ENCODE measurements at regions not wholly inside any gene's neighbourhood (a gene's known extent, or its start where the extent isn't known, plus 50 kb on each side); places are given as distances from the start of the nearest gene placed in this dataset.
"Not testable (repeated sequence)": the region's sequence is repeated elsewhere in the genome, so short reads cannot be mapped to it uniquely, and the experiment has no call there.

GRCh38 chr21:25531538-25532250, 75.6 kb downstream of the MRPL39 start:
- in situ Hi-C loops (cut with MboI; ENCODE audit: low sequenced_read_pairs); H3K9me3 ChIP-seq; H3K36me3 ChIP-seq (replicated peaks); H3K4me1 ChIP-seq; DNase-seq (ENCODE audit: low spot score in 2 of 2); H3K27me3 ChIP-seq (ENCODE audit: low read depth); H3K4me3 ChIP-seq: not testable (repeated sequence)

GRCh38 chr21:25528515-25528914, 78.8 kb downstream of the MRPL39 start:
- Histone ChIP-seq H3K27me3 (ENCODE audit: low read depth) (no peaks in the 10 kb centered on the region), H3K9me3 (no peaks in the 10 kb centered on the region), H3K4me3 (no peak overlapping the region), H3K4me1 (no peaks in the 10 kb centered on the region), H3K36me3 (replicated peaks) (no peaks in the 10 kb centered on the region)
- no peak for DNase-seq (ENCODE audit: low spot score in 2 of 2)
- in situ Hi-C loops (cut with MboI; ENCODE audit: low sequenced_read_pairs): no loop called here

DNA sequence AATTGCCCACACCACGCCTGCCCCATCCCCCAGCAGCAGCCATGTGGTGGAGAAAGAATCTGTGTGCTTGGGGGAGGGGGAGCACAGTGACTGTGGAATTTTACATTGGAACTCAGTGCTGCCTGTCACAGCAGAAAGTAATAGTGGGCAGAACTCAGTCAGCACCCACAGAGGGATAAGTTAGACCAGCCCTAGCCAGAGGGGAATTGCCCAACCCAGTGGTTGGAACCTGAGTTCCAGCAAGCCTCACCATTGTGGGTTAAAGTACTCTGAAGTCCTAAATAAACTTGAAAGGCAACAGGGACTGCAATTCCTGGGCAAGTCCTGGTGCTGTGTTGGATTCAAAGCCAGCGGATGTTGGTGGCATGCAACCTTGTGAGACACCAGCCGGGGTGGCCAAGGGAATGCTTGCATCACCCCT, 88.8 kb downstream of the MRPL39 start:
- Histone ChIP-seq H3K4me1 (no peaks in the 10 kb centered on the region), H3K36me3 (replicated peaks) (no peaks in the 10 kb centered on the region), H3K4me3 (no peak overlapping the region), H3K9me3 (no peaks in the 10 kb centered on the region), H3K27me3 (ENCODE audit: low read depth) (no peaks in the 10 kb centered on the region)
- no peak for DNase-seq (ENCODE audit: low spot score in 2 of 2)
- in situ Hi-C loops (cut with MboI; ENCODE audit: low sequenced_read_pairs): no loop called here

DNA sequence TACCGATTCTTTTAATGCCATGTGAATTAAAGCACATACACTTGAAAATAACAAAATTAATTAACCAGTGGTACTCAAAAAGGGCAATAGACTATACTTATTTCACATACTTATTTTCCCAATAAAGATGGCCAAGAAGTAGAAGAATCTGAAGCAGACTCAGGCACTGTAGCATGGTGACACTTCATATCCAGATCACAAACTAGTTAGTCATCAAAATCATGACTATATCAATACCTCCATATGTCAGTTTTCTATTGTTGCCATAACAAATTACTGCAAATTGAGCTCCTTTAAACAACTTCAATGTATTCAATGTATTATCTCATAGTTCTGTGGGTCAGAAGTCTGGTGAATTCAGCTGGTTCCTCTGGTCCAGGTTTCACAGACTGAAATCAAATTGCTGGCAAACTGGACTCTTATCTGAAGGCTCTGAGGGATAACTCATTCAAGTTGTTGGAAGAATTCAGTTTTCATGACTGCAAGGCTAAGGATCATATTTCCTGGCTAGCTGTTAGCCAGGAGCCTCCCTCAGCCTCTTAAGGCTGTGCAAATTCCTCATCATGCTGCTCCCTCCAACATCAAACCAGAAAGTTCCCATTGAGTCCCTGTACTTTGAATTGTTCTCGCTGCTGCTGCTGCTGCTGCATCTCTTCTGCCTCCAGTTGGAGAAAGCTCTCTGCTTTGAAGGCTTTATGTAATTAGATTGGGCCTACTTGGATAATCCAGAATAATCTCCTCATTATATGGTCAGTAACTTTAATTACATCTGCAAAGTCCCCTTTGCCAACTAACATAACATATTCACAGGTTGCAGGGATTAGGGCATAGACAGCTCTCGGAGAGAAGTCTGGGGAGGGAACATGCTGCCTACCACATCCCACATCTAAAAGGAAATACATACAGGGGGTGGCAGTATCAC, 91.5 kb downstream of the MRPL39 start:
- Histone ChIP-seq H3K4me1 (no peaks in the 10 kb centered on the region), H3K4me3 (no peak overlapping the region), H3K27me3 (ENCODE audit: low read depth) (no peaks in the 10 kb centered on the region), H3K9me3 (no peaks in the 10 kb centered on the region), H3K36me3 (replicated peaks) (no peaks in the 10 kb centered on the region)
- in situ Hi-C loops (cut with MboI; ENCODE audit: low sequenced_read_pairs): no loop called here
- no peak for DNase-seq (ENCODE audit: low spot score in 2 of 2)

DNA sequence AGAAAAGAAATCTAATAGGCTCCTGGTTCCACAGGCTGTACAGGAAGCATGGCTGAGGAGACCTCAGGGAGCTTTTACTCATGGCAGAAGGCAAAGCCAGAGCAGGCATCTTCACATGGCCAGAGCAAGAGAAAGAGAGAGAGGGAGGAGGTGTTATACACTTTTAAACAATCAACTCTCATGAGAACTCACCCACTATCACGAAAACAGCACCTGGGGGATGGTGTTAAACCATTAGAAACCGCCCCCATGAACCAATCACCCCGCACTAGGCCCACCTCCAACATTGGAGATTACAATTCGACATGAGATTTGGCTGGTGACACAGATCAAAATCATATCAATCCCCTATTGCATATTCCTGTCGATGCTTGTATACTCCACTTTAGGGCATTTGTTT, 93.5 kb downstream of the MRPL39 start:
- H3K36me3 ChIP-seq (replicated peaks): no peaks in the 10 kb centered on the region
- no peak for DNase-seq (ENCODE audit: low spot score in 2 of 2)
- no peaks in the 10 kb centered on the region for H3K9me3 ChIP-seq
- H3K27me3 ChIP-seq (ENCODE audit: low read depth): no peaks in the 10 kb centered on the region
- H3K4me3 ChIP-seq: no peak overlapping the region
- H3K4me1 ChIP-seq: no peaks in the 10 kb centered on the region
- in situ Hi-C loops (cut with MboI; ENCODE audit: low sequenced_read_pairs): no loop called here

DNA sequence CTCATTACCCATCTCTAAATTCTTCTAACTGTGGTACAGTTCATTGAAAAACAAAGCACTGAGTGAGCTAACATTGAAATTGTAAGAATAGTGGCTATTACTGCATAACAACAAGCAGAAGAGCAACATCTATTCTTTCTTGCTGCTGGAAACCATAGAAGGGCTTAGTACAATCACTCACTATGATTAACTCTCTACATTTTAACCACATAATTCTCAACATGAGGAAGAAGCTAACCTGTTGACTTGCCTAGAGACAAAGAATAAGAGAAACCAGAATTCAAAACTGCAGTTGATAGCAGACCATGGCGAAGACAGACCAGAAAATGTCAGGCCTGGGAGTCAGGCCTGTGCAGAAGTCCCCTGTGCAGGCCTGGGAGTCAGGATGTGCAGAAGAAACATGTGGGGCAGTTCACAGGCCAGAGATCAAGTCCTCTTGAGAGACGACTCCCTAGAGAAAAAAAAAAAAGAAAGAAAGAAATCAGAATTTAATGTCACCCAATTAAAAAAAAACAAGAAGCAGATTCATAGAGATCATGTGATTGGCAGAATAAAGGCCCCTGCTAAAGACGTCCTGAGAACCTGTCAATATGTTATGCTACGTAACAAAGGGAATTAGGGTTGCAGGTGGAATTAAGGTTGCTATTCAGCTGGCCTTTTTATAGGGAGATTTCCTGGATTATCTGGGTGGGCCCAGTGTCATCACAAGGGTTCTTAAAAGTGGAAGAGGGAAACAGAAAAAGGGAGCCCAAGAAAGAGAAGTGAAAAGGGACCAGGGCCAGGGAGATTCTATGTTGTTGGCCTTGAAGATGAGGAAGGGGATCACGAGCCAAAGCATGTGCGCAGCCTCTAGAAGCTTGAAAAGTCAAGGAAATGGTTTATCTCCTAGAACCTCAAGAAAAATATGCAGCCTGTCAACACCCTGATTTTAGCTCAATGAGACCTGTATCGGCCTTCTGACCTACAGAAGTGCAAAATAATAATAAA, 94.9 kb downstream of the MRPL39 start:
- Histone ChIP-seq H3K27me3 (ENCODE audit: low read depth) (no peaks in the 10 kb centered on the region), H3K36me3 (replicated peaks) (no peaks in the 10 kb centered on the region), H3K9me3 (no peaks in the 10 kb centered on the region), H3K4me3 (no peak overlapping the region), H3K4me1 (no peaks in the 10 kb centered on the region)
- in situ Hi-C loops (cut with MboI; ENCODE audit: low sequenced_read_pairs): no loop called here
- DNase-seq (ENCODE audit: low spot score in 2 of 2): peak in 1 of 2 experiments; percentile 13

DNA sequence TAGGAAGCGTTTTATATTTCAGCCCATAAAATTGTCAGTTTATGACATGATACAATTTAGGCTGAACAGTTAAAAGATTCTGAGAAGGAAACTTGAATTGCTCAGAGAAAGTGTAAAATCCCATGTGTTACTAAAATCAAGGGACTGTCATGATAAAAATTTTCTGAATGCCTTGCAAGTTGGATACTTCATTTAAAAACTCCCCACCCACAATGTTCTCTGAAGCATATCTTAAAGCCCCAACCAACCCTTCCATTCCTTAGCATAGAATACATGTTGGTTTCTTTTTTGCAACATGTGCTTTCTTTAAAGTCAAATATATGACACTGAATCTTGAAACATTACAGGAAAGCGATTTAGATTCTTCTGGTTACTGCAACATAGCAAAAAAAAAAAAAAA, 97.4 kb downstream of the MRPL39 start:
- H3K4me3 ChIP-seq: no peak overlapping the region
- no peaks in the 10 kb centered on the region for H3K9me3 ChIP-seq
- DNase-seq (ENCODE audit: low spot score in 2 of 2): no peak
- no peaks in the 10 kb centered on the region for H3K36me3 ChIP-seq (replicated peaks)
- no peaks in the 10 kb centered on the region for H3K4me1 ChIP-seq
- H3K27me3 ChIP-seq (ENCODE audit: low read depth): no peaks in the 10 kb centered on the region
- in situ Hi-C loops (cut with MboI; ENCODE audit: low sequenced_read_pairs): no loop called here

DNA sequence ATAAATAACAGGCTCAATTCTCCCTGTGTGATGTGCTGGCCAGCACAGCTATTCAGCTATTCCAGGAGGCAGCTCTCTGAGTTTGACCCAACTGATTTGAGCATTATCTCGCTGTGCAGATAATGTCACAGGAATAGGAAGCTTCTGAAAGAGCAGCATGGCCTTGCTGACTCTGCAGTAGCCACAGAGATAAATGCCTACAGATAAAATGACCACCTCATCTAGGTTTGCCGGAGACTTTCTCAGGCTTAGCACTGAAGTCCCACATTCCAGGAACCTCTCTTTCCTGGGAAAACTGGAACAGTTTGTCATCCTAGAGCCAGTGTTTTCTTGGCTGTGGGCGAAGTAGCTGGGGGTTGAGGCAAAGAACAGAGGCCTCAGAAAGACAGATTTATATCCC, 98.9 kb downstream of the MRPL39 start:
- Histone ChIP-seq H3K27me3 (ENCODE audit: low read depth) (no peaks in the 10 kb centered on the region), H3K4me1 (no peaks in the 10 kb centered on the region), H3K36me3 (replicated peaks) (no peaks in the 10 kb centered on the region), H3K4me3 (no peak overlapping the region), H3K9me3 (no peaks in the 10 kb centered on the region)
- in situ Hi-C loops (cut with MboI; ENCODE audit: low sequenced_read_pairs): no loop called here
- no peak for DNase-seq (ENCODE audit: low spot score in 2 of 2)

- no peak overlapping the region for H3K4me3 ChIP-seq
- in situ Hi-C loops (cut with MboI; ENCODE audit: low sequenced_read_pairs): no loop called here
- H3K9me3 ChIP-seq: no peaks in the 10 kb centered on the region
- no peak for DNase-seq (ENCODE audit: low spot score in 2 of 2)
- no peaks in the 10 kb centered on the region for H3K27me3 ChIP-seq (ENCODE audit: low read depth)
- H3K36me3 ChIP-seq (replicated peaks): no peaks in the 10 kb centered on the region
- H3K4me1 ChIP-seq: no peaks in the 10 kb centered on the region
These were observed 99.8 kb downstream of the MRPL39 start for GRCh38 chr21:25507522-25507921.

DNA sequence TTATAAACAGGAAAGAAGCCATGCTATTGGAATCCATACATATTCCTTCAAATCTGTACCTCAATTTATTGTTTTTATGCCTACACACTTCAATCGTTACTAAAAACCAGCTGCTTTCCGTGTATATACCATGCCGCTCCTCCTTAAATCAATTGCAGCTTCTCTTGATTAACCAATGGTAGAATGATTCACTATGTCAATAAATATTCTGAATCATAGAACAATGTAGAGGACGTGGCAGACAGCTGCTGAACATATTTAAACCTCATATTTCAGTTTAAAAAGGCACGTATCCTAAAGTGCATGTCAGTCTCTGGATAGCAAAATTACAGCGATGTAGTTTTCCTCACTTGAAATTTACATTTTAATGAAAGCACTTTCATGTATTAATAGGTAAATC, 100.4 kb downstream of the MRPL39 start:
- no peaks in the 10 kb centered on the region for H3K9me3 ChIP-seq
- no peak for DNase-seq (ENCODE audit: low spot score in 2 of 2)
- no peaks in the 10 kb centered on the region for H3K36me3 ChIP-seq (replicated peaks)
- H3K4me1 ChIP-seq: no peaks in the 10 kb centered on the region
- in situ Hi-C loops (cut with MboI; ENCODE audit: low sequenced_read_pairs): no loop called here
- no peak overlapping the region for H3K4me3 ChIP-seq
- no peaks in the 10 kb centered on the region for H3K27me3 ChIP-seq (ENCODE audit: low read depth)

DNA sequence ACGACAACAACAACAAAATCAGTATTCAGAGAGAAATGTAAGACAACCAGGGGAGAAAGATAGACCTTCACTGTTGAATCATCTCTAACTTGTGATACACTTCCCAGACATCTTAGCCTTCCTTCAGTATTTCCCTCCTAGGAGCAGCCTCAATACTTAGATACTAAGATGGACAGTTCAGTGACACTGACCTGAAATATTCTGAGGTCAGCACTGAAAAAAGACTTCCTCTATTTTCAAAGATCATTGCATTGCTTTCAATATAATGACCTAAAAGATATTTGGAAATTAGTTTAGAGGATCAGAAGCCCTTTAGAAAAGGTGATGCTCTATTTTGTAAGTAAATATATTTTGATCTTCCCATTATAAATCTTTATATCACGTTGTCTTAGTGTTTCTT, 101.0 kb downstream of the MRPL39 start:
- no peaks in the 10 kb centered on the region for H3K36me3 ChIP-seq (replicated peaks)
- H3K4me3 ChIP-seq: no peak overlapping the region
- in situ Hi-C loops (cut with MboI; ENCODE audit: low sequenced_read_pairs): no loop called here
- DNase-seq (ENCODE audit: low spot score in 2 of 2): no peak
- H3K27me3 ChIP-seq (ENCODE audit: low read depth): no peaks in the 10 kb centered on the region
- no peaks in the 10 kb centered on the region for H3K4me1 ChIP-seq
- H3K9me3 ChIP-seq: no peaks in the 10 kb centered on the region

DNA sequence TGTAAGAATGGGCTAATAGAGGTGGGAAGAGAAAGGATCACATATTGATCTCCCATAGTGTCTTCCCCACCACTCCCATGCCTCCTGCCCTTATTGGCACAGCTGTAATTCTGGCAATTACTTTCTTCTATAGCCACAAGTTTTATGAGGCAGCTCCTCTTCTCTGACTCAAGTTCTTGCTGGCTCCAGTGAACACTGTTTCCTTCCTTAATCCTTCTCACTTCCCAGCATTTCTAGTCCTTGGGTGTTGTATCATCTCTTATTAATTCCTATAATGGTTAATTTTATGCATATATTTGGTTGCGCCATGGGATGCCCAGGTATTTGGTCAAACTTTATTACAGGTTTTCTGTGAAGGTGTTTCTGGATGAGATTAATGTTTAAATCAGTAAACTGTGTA, 103.3 kb downstream of the MRPL39 start:
- Histone ChIP-seq H3K36me3 (replicated peaks) (no peaks in the 10 kb centered on the region), H3K4me1 (no peaks in the 10 kb centered on the region), H3K4me3 (no peak overlapping the region), H3K27me3 (ENCODE audit: low read depth) (no peaks in the 10 kb centered on the region), H3K9me3 (no peaks in the 10 kb centered on the region)
- no peak for DNase-seq (ENCODE audit: low spot score in 2 of 2)
- in situ Hi-C loops (cut with MboI; ENCODE audit: low sequenced_read_pairs): no loop called here

GRCh38 chr21:25501996-25502665, 105.2 kb downstream of the MRPL39 start:
- H3K27me3 ChIP-seq (ENCODE audit: low read depth): no peaks in the 10 kb centered on the region
- no peaks in the 10 kb centered on the region for H3K36me3 ChIP-seq (replicated peaks)
- DNase-seq (ENCODE audit: low spot score in 2 of 2): no peak
- no peaks in the 10 kb centered on the region for H3K9me3 ChIP-seq
- in situ Hi-C loops (cut with MboI; ENCODE audit: low sequenced_read_pairs): no loop called here
- H3K4me1 ChIP-seq: no peaks in the 10 kb centered on the region
- no peak overlapping the region for H3K4me3 ChIP-seq
